ENCODE measurements at regions not wholly inside any gene's neighbourhood (a gene's known extent, or its start where the extent isn't known, plus 50 kb on each side); places are given as distances from the start of the nearest gene placed in this dataset.

- TF ChIP-seq CTCF (IDR thresholded peaks at IDR 0.05; ENCODE audit: control extremely low read depth in 1 of 3, insufficient read depth in 1 of 3, low read depth in 1 of 3, low read length in 3 of 3): no peak
- no peak for TF ChIP-seq CBX8 (IDR thresholded peaks at IDR 0.05; ENCODE audit: borderline replicate concordance, low read depth, low read length)
- TF ChIP-seq ZNF274 (IDR thresholded peaks at IDR 0.05; ENCODE audit: borderline replicate concordance, extremely low read depth, low read length): no peak
- no peak for TF ChIP-seq SIX5 (IDR thresholded peaks at IDR 0.05; ENCODE audit: low read depth, low read length)
- TF ChIP-seq GTF2F1 (IDR thresholded peaks at IDR 0.05; ENCODE audit: borderline replicate concordance, low read depth, low read length): no peak
- TF ChIP-seq RFX5 (IDR thresholded peaks at IDR 0.05; ENCODE audit: borderline replicate concordance, low read depth, low read length): no peak
- no peak for TF ChIP-seq RXRA (IDR thresholded peaks at IDR 0.05; ENCODE audit: insufficient read depth, low read depth, low read length)
These were observed 229.2 kb upstream of the MTNR1B start (continued) for GRCh38 chr11:92740276-92740675.
